ENCODE measurements at regions not wholly inside any gene's neighbourhood (a gene's known extent, or its start where the extent isn't known, plus 50 kb on each side); places are given as distances from the start of the nearest gene placed in this dataset.
A peak's percentile ranks its signal among the peaks of the same experiment; 100 is the strongest.

DNA sequence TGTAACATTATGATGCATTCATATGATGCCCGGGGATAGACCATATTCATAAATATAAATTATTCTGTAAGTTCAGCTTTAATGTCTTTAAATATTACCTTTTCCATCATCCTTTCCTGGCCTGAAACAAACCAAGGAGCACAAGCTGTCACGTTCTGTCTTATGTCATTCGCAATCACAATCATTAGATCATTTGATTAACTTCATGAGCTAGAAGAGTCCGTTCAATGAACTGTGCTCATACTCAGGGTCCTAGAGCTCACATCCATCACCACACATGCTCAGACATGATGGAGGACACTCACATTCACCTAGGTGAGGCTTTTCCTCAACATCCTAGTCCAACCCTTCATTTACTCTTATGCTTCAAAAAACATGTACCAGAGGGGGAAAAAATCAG lies 599.0 kb upstream of the ID2 start:
- Histone ChIP-seq H3K27ac (no peak overlapping the region), H3K27me3 (no peaks in the 10 kb centered on the region), H3K9me3 (ENCODE audit: low read depth) (no peaks in the 10 kb centered on the region), H3K4me1 (ENCODE audit: low read depth) (no peaks in the 10 kb centered on the region), H3K36me3 (no peaks in the 10 kb centered on the region), H3K4me3 (no peak overlapping the region)
- TF ChIP-seq, protein P1, sequence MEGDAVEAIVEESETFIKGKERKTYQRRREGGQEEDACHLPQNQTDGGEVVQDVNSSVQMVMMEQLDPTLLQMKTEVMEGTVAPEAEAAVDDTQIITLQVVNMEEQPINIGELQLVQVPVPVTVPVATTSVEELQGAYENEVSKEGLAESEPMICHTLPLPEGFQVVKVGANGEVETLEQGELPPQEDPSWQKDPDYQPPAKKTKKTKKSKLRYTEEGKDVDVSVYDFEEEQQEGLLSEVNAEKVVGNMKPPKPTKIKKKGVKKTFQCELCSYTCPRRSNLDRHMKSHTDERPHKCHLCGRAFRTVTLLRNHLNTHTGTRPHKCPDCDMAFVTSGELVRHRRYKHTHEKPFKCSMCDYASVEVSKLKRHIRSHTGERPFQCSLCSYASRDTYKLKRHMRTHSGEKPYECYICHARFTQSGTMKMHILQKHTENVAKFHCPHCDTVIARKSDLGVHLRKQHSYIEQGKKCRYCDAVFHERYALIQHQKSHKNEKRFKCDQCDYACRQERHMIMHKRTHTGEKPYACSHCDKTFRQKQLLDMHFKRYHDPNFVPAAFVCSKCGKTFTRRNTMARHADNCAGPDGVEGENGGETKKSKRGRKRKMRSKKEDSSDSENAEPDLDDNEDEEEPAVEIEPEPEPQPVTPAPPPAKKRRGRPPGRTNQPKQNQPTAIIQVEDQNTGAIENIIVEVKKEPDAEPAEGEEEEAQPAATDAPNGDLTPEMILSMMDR (IDR thresholded peaks at IDR 0.05; ENCODE audit: low read depth, low read length), result no peak
- DNase-seq (ENCODE audit: low read depth in 1 of 2, low spot score in 1 of 2), result no peak

DNA sequence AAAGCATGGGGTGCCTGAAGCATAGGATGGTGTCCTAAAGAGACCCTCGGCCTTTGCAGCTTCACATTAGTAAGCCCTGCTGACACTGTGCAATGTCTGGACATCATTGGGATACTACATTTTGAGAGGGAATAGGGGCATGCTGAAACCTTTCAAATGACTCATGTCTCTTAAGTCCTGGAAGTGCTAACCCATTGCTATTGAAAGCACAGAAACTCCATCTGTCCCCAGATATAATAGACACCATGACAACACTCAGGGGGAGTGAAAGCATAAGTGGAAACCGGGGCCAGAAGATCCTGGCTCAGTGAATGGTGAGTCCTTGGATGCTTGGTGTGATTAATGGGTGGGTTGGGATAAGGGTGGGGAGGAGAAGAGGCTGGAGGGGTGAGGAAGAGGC lies 595.5 kb upstream of the ID2 start:
- no peak for DNase-seq (ENCODE audit: low read depth in 1 of 2, low spot score in 1 of 2)
- Histone ChIP-seq H3K4me1 (ENCODE audit: low read depth) (no peaks in the 10 kb centered on the region), H3K27me3 (no peaks in the 10 kb centered on the region), H3K36me3 (no peaks in the 10 kb centered on the region), H3K4me3 (no peak overlapping the region), H3K27ac (no peak overlapping the region), H3K9me3 (ENCODE audit: low read depth) (no peaks in the 10 kb centered on the region)
- TF ChIP-seq, protein P1 (IDR thresholded peaks at IDR 0.05; ENCODE audit: low read depth, low read length), result no peak

DNA sequence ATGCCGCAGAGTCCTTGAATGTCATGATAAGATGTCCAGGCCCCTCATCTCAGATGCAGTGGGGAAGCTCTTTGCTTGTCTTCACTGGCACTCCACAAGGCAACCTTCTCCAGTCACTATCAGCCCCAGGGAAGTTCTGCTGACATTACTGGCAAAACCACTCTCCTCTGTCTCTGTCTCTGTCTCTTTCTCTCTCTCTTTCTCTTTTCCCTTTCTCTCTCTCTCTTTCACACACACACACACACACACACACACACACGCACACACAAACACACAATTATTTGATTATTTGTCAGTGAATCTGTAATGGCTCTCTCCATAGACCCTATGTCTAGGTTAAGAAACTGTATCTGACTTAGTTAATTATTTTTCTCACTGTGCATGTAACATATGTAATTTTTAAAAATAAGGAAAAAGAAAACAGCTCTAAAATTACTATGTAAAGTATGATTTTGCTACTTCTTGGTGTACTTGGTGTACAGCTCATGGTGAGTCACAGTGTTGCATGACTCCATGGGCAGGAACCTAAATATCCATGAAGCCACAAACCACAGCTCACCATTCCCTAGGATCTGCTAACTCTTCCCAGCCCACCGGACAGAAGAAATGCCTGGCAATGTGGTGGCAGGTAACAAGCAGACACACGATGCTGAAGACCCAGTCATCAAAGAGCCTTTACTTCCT lies 594.9 kb upstream of the ID2 start:
- H3K27ac ChIP-seq, result no peak overlapping the region
- no peaks in the 10 kb centered on the region for H3K4me1 ChIP-seq (ENCODE audit: low read depth)
- no peaks in the 10 kb centered on the region for H3K36me3 ChIP-seq
- TF ChIP-seq, protein P1 (IDR thresholded peaks at IDR 0.05; ENCODE audit: low read depth, low read length), result no peak
- H3K9me3 ChIP-seq (ENCODE audit: low read depth), result no peaks in the 10 kb centered on the region
- H3K4me3 ChIP-seq, result no peak overlapping the region
- H3K27me3 ChIP-seq, result no peaks in the 10 kb centered on the region
- DNase-seq (ENCODE audit: low read depth in 1 of 2, low spot score in 1 of 2), result peak in 1 of 2 donors; percentile 85

DNA sequence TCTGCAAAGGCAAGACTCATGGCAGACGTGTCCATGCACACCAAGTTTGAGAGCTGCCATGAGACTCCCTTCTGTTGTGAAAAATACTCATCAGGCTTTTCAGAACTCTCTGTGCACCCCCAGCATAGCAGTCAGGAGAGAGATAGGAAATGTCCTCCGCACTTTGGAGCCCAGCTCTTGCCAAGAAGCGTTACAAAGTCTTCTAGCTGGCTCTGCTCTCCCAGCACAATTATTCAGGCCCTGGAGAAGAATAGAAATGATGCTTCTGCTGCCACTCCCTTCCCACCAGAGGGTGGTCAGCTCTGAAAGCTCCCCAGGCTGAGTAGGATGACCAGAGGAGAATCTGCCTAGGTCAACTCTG lies 594.4 kb upstream of the ID2 start:
- TF ChIP-seq, protein P1 (IDR thresholded peaks at IDR 0.05; ENCODE audit: low read depth, low read length), result no peak
- Histone ChIP-seq H3K27ac (no peak overlapping the region), H3K27me3 (no peaks in the 10 kb centered on the region)

DNA sequence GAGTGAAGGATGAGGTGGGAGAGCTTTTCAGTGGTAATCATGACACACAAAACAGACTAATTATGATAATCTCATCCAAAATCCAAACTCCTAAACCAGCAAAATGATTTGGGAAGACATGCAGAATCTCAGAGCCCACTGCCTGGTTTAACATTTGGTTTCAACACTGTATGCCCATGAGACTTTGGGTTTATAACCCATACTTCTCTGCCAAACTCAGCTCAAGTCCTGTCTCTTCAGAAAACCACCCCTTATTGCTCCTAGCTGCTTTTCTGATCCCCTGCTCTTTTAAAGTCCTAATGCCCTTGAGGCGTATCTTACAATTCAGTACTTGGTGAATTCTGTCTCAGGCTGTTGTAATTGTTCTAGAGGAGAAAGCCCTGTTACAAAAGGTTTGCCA lies 593.0 kb upstream of the ID2 start:
- Histone ChIP-seq H3K4me1 (ENCODE audit: low read depth) (no peaks in the 10 kb centered on the region), H3K27ac (no peak overlapping the region), H3K9me3 (ENCODE audit: low read depth) (no peaks in the 10 kb centered on the region), H3K4me3 (no peak overlapping the region), H3K27me3 (no peaks in the 10 kb centered on the region), H3K36me3 (no peaks in the 10 kb centered on the region)
- DNase-seq (ENCODE audit: low read depth in 1 of 2, low spot score in 1 of 2), result no peak
- TF ChIP-seq, protein P1 (IDR thresholded peaks at IDR 0.05; ENCODE audit: low read depth, low read length), result no peak

More for the DNA sequence above, 594.4 kb upstream of the ID2 start:
- Histone ChIP-seq H3K9me3 (ENCODE audit: low read depth) (no peaks in the 10 kb centered on the region), H3K36me3 (no peaks in the 10 kb centered on the region), H3K4me3 (no peak overlapping the region), H3K4me1 (ENCODE audit: low read depth) (no peaks in the 10 kb centered on the region)
- peak in 1 of 2 donors; percentile 54 for DNase-seq (ENCODE audit: low read depth in 1 of 2, low spot score in 1 of 2)
